ENCODE measurements at regions not wholly inside any gene's neighbourhood (a gene's known extent, or its start where the extent isn't known, plus 50 kb on each side); places are given as distances from the start of the nearest gene placed in this dataset.

DNA sequence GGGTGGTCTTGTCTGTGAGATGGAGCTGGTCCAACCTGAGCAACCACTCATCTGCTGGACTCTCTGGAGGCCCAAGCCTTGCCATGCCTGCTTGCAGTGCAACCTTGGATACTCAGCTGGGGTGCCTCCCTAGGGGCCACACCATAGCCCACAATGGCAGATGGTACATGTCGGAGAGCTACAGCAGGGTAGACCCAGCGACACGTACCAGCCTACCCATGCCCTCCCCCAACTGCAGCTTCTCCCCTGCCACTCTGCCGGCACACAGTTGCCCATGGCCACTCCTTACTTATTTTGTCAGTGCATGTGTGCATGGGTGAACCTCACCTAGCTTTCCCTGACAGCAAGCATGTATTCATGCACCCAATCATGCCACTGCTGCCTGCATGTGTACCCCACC, 690.9 kb downstream of the CCDC85A start:
- Histone ChIP-seq H3K4me3 (ENCODE audit: low read depth in 1 of 2, low read length in 1 of 2) (no peak overlapping the region), H3K4me1 (ENCODE audit: control insufficient read depth in 1 of 2, insufficient read depth in 1 of 2, low read depth in 1 of 2, low read length in 1 of 2) (no peaks in the 10 kb centered on the region), H3K9me3 (no peaks in the 10 kb centered on the region), H3K27me3 (no peaks in the 10 kb centered on the region), H3K27ac (no peak overlapping the region), H3K36me3 (no peaks in the 10 kb centered on the region)
- TF ChIP-seq, protein P1, sequence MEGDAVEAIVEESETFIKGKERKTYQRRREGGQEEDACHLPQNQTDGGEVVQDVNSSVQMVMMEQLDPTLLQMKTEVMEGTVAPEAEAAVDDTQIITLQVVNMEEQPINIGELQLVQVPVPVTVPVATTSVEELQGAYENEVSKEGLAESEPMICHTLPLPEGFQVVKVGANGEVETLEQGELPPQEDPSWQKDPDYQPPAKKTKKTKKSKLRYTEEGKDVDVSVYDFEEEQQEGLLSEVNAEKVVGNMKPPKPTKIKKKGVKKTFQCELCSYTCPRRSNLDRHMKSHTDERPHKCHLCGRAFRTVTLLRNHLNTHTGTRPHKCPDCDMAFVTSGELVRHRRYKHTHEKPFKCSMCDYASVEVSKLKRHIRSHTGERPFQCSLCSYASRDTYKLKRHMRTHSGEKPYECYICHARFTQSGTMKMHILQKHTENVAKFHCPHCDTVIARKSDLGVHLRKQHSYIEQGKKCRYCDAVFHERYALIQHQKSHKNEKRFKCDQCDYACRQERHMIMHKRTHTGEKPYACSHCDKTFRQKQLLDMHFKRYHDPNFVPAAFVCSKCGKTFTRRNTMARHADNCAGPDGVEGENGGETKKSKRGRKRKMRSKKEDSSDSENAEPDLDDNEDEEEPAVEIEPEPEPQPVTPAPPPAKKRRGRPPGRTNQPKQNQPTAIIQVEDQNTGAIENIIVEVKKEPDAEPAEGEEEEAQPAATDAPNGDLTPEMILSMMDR (IDR thresholded peaks at IDR 0.05), result no peak

- Histone ChIP-seq H3K9me3 (no peaks in the 10 kb centered on the region), H3K4me3 (ENCODE audit: low read depth in 1 of 2, low read length in 1 of 2) (no peak overlapping the region), H3K36me3 (no peaks in the 10 kb centered on the region), H3K27ac (no peak overlapping the region), H3K27me3 (no peaks in the 10 kb centered on the region), H3K4me1 (ENCODE audit: control insufficient read depth in 1 of 2, insufficient read depth in 1 of 2, low read depth in 1 of 2, low read length in 1 of 2) (no peaks in the 10 kb centered on the region)
- TF ChIP-seq, protein P1 (IDR thresholded peaks at IDR 0.05), result no peak
These were observed 705.9 kb downstream of the CCDC85A start for GRCh38 chr2:56889738-56890137.

GRCh38 chr2:56892382-56892781, 708.6 kb downstream of the CCDC85A start:
- Histone ChIP-seq H3K27me3 (no peaks in the 10 kb centered on the region), H3K9me3 (no peaks in the 10 kb centered on the region), H3K4me3 (ENCODE audit: low read depth in 1 of 2, low read length in 1 of 2) (no peak overlapping the region), H3K36me3 (no peaks in the 10 kb centered on the region), H3K27ac (no peak overlapping the region), H3K4me1 (ENCODE audit: control insufficient read depth in 1 of 2, insufficient read depth in 1 of 2, low read depth in 1 of 2, low read length in 1 of 2) (no peaks in the 10 kb centered on the region)
- TF ChIP-seq, protein P1 (IDR thresholded peaks at IDR 0.05), result no peak

DNA sequence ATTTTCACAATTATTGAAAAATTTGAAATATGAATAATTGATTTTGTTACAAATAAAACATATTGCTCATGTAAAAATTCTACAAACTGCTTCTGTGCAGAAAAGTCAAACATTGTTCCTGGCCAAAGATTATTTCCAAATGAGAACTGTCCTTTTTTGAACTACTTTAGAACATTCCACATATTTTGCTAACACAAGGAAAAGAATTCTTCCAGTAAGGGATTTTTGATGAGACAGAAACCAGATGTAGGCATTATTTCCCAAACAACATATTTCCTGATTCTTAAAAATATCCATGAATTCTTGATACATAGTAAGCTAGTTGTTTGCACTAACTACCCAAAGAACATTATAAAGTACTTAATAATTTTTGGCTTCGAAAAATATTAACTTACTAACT, 715.2 kb downstream of the CCDC85A start:
- TF ChIP-seq, protein P1 (IDR thresholded peaks at IDR 0.05), result no peak
- Histone ChIP-seq H3K4me3 (ENCODE audit: low read depth in 1 of 2, low read length in 1 of 2) (no peak overlapping the region), H3K27me3 (no peaks in the 10 kb centered on the region), H3K9me3 (no peaks in the 10 kb centered on the region), H3K4me1 (ENCODE audit: control insufficient read depth in 1 of 2, insufficient read depth in 1 of 2, low read depth in 1 of 2, low read length in 1 of 2) (no peaks in the 10 kb centered on the region), H3K36me3 (no peaks in the 10 kb centered on the region), H3K27ac (no peak overlapping the region)

DNA sequence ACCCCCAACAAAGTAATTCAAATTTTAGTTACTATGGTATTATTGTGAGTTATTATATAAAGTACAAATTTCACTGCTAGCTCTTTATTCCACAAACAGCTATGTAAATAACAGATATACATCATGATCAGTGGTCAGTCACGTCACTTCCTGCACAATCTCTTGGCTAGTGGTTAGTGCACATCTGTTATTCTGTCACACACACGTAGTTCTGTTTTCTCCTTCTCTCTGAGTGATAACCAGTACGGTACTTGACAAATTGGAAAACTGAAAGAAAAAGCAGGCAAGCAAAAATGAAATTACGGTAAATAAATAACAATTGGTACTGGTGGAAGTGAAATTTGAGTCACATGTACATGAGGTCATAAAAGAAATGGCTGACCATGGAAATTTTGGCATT, 728.7 kb downstream of the CCDC85A start:
- TF ChIP-seq, protein P1 (IDR thresholded peaks at IDR 0.05), result no peak
- Histone ChIP-seq H3K4me3 (ENCODE audit: low read depth in 1 of 2, low read length in 1 of 2) (no peak overlapping the region), H3K27ac (no peak overlapping the region), H3K27me3 (no peaks in the 10 kb centered on the region), H3K36me3 (no peaks in the 10 kb centered on the region), H3K9me3 (no peaks in the 10 kb centered on the region), H3K4me1 (ENCODE audit: control insufficient read depth in 1 of 2, insufficient read depth in 1 of 2, low read depth in 1 of 2, low read length in 1 of 2) (no peaks in the 10 kb centered on the region)

DNA sequence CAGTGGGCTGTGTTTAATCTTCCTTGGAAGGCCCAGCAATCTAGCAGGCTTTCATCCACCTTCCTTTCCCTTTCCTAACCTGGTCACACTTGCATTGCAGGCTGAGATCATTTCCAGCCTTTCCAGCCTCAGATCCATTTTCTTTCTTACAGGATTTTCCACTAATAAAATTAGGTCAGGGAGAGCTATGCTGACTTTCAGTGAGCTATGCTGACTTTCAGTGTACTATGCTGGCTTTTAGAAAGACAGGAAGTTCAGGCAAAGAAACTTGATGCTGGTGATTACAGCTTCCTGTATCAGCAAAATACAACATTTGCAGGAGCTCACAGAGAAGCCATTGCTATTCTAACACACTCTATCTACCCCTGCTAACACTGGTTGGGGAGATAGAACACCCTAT, 735.0 kb downstream of the CCDC85A start:
- no peaks in the 10 kb centered on the region for H3K4me1 ChIP-seq (ENCODE audit: control insufficient read depth in 1 of 2, insufficient read depth in 1 of 2, low read depth in 1 of 2, low read length in 1 of 2)
- no peaks in the 10 kb centered on the region for H3K9me3 ChIP-seq
- no peaks in the 10 kb centered on the region for H3K36me3 ChIP-seq
- TF ChIP-seq, protein P1 (IDR thresholded peaks at IDR 0.05), result no peak
- H3K27me3 ChIP-seq, result no peaks in the 10 kb centered on the region
- no peak overlapping the region for H3K4me3 ChIP-seq (ENCODE audit: low read depth in 1 of 2, low read length in 1 of 2)
- no peak overlapping the region for H3K27ac ChIP-seq

All from neutrophil (primary cell).